AML-193 (cell line): ENCODE measurements at regions not wholly inside any gene's neighbourhood (a gene's known extent, or its start where the extent isn't known, plus 50 kb on each side); places are given as distances from the start of the nearest gene placed in this dataset.
"Not testable (repeated sequence)": the region's sequence is repeated elsewhere in the genome, so short reads cannot be mapped to it uniquely, and the experiment has no call there.

ENCODE experiments used
- DNase-seq, 2 experiments: peaks; one replicate each; lab custom pipeline; 2025; lab: John Stamatoyannopoulos, UW

GRCh38 chrX:92081250-92081649 is 302.1 kb downstream of the PCDH11X start:
- not testable (repeated sequence) for DNase-seq

- DNase-seq: not testable (repeated sequence)
Measured at GRCh38 chrX:92090756-92091155, 311.6 kb downstream of the PCDH11X start.

GRCh38 chrX:92098136-92098535 is 319.0 kb downstream of the PCDH11X start:
- not testable (repeated sequence) for DNase-seq

GRCh38 chrX:92100095-92100494 is 320.9 kb downstream of the PCDH11X start:
- not testable (repeated sequence) for DNase-seq

- not testable (repeated sequence) for DNase-seq
Measured at GRCh38 chrX:92105693-92106092, 326.5 kb downstream of the PCDH11X start.

GRCh38 chrX:92106671-92107070 is 327.5 kb downstream of the PCDH11X start:
- not testable (repeated sequence) for DNase-seq

GRCh38 chrX:92110410-92110911 is 331.3 kb downstream of the PCDH11X start:
- DNase-seq: not testable (repeated sequence)

GRCh38 chrX:92117701-92118100 is 338.5 kb downstream of the PCDH11X start:
- DNase-seq: not testable (repeated sequence)

- DNase-seq: not testable (repeated sequence)
Measured at GRCh38 chrX:92163035-92163434, 383.9 kb downstream of the PCDH11X start.

- no peak for DNase-seq
Measured at GRCh38 chrX:92209936-92210335, 430.8 kb downstream of the PCDH11X start.

GRCh38 chrX:92213786-92214185 is 434.6 kb downstream of the PCDH11X start:
- no peak for DNase-seq

- not testable (repeated sequence) for DNase-seq
Measured at GRCh38 chrX:92215011-92215410, 435.8 kb downstream of the PCDH11X start.

- no peak for DNase-seq
Measured at GRCh38 chrX:92224406-92224805, 445.2 kb downstream of the PCDH11X start.

- no peak for DNase-seq
Measured at GRCh38 chrX:92230628-92231027, 451.5 kb downstream of the PCDH11X start.

GRCh38 chrX:92231391-92231790 is 452.2 kb downstream of the PCDH11X start:
- no peak for DNase-seq

GRCh38 chrX:92232182-92232581 is 453.0 kb downstream of the PCDH11X start:
- DNase-seq: peak; percentile 0 to 1

GRCh38 chrX:92241249-92241648 is 462.1 kb downstream of the PCDH11X start:
- DNase-seq: no peak

- no peak for DNase-seq
Measured at GRCh38 chrX:92247076-92247475, 467.9 kb downstream of the PCDH11X start.

- DNase-seq: no peak
Measured at GRCh38 chrX:92249125-92249524, 469.9 kb downstream of the PCDH11X start.

GRCh38 chrX:92260102-92260501 is 480.9 kb downstream of the PCDH11X start:
- DNase-seq: no peak

GRCh38 chrX:92270936-92271855 is 492.0 kb downstream of the PCDH11X start:
- no peak for DNase-seq

GRCh38 chrX:92278556-92278955 is 499.4 kb downstream of the PCDH11X start:
- DNase-seq: not testable (repeated sequence)

- not testable (repeated sequence) for DNase-seq
Measured at GRCh38 chrX:92280347-92280746, 501.2 kb downstream of the PCDH11X start.
